ENCODE measurements at regions not wholly inside any gene's neighbourhood (a gene's known extent, or its start where the extent isn't known, plus 50 kb on each side); places are given as distances from the start of the nearest gene placed in this dataset.

GRCh38 chr15:58313810-58314592 lies 117.8 kb upstream of the LIPC start:
- intact Hi-C loops (cut with micrococcal nuclease) = no loop called here
- Histone ChIP-seq H3K27me3 (ENCODE audit: insufficient read depth, low read length) (no peaks in the 10 kb centered on the region), H4K20me1 (ENCODE audit: insufficient read depth) (no peaks in the 10 kb centered on the region), H3K36me3 (ENCODE audit: control insufficient read depth in 1 of 2, insufficient read depth in 2 of 2, low read length in 2 of 2) (no peaks in the 10 kb centered on the region), H3K79me2 (ENCODE audit: insufficient read depth, low read length) (no peaks in the 10 kb centered on the region), H3K9me2 (ENCODE audit: insufficient read depth) (no peaks in the 10 kb centered on the region), H3K4me3 (replicated peaks in 1 of 2; ENCODE audit: low read depth in 1 of 2, low read length in 2 of 2) (no peak overlapping the region), H3K4me2 (ENCODE audit: low read length) (no peak overlapping the region), H3K27ac (ENCODE audit: low read depth, low read length) (no peak overlapping the region), H3K4me1 (ENCODE audit: control insufficient read depth in 1 of 2, insufficient read depth in 2 of 2, low read length in 2 of 2) (no peaks in the 10 kb centered on the region), H3K9me3 (ENCODE audit: control insufficient read depth in 1 of 2, insufficient read depth in 1 of 2, low read depth in 1 of 2, low read length in 2 of 2) (no peaks in the 10 kb centered on the region), H3K9ac (ENCODE audit: low read length) (no peak overlapping the region), H2AFZ (ENCODE audit: low read depth, low read length, poor library complexity, severe bottlenecking) (no peak overlapping the region)
- no peak for ATAC-seq
- DNase-seq (ENCODE audit: low read depth, low spot score) = no peak
- TF ChIP-seq POLR2A (IDR thresholded peaks at IDR 0.05; ENCODE audit: borderline replicate concordance, extremely low read depth, insufficient read depth, insufficient read length) = no peak
- no peak for TF ChIP-seq CBX3 (IDR thresholded peaks at IDR 0.05; ENCODE audit: low read depth)
- TF ChIP-seq SP1 (IDR thresholded peaks at IDR 0.05; ENCODE audit: low read depth) = no peak
- no peak for TF ChIP-seq ZFX (IDR thresholded peaks at IDR 0.05)
- no peak for TF ChIP-seq FOSL1 (IDR thresholded peaks at IDR 0.05; ENCODE audit: low read depth)
- no peak for TF ChIP-seq EZH2phosphoT487 (IDR thresholded peaks at IDR 0.05; ENCODE audit: borderline replicate concordance)
- TF ChIP-seq RAD21 (IDR thresholded peaks at IDR 0.05; ENCODE audit: low read depth) = no peak
- TF ChIP-seq SRF (IDR thresholded peaks at IDR 0.05; ENCODE audit: low read depth) = no peak
- CTCF ChIA-PET = no interaction called here
- POLR2A ChIA-PET = no interaction called here
- RAD21 ChIA-PET (ENCODE audit: low non-redundant PET in 1 of 2, low total read pairs in 2 of 2, uncharacterized antibody in 2 of 2, unreplicated experiment in 2 of 2) = no interaction called here
- no TSS peak for BruUV-seq (replicated peaks)

GRCh38 chr15:58314593-58315216 lies 117.1 kb upstream of the LIPC start:
- no TSS peak for BruUV-seq (replicated peaks)
- no peak for DNase-seq (ENCODE audit: low read depth, low spot score)
- Histone ChIP-seq H3K9me2 (ENCODE audit: insufficient read depth) (no peaks in the 10 kb centered on the region), H3K4me2 (ENCODE audit: low read length) (no peak overlapping the region), H3K27me3 (ENCODE audit: insufficient read depth, low read length) (no peaks in the 10 kb centered on the region), H3K4me3 (replicated peaks in 1 of 2; ENCODE audit: low read depth in 1 of 2, low read length in 2 of 2) (no peak overlapping the region), H3K9me3 (ENCODE audit: control insufficient read depth in 1 of 2, insufficient read depth in 1 of 2, low read depth in 1 of 2, low read length in 2 of 2) (no peaks in the 10 kb centered on the region), H3K9ac (ENCODE audit: low read length) (no peak overlapping the region), H3K27ac (ENCODE audit: low read depth, low read length) (no peak overlapping the region), H3K36me3 (ENCODE audit: control insufficient read depth in 1 of 2, insufficient read depth in 2 of 2, low read length in 2 of 2) (no peaks in the 10 kb centered on the region), H3K79me2 (ENCODE audit: insufficient read depth, low read length) (no peaks in the 10 kb centered on the region), H2AFZ (ENCODE audit: low read depth, low read length, poor library complexity, severe bottlenecking) (no peak overlapping the region), H4K20me1 (ENCODE audit: insufficient read depth) (no peaks in the 10 kb centered on the region), H3K4me1 (ENCODE audit: control insufficient read depth in 1 of 2, insufficient read depth in 2 of 2, low read length in 2 of 2) (no peaks in the 10 kb centered on the region)
- intact Hi-C loops (cut with micrococcal nuclease) = no loop called here
- ChIA-PET RAD21 (ENCODE audit: low non-redundant PET in 1 of 2, low total read pairs in 2 of 2, uncharacterized antibody in 2 of 2, unreplicated experiment in 2 of 2) (no interaction called here), CTCF (no interaction called here), POLR2A (no interaction called here)
- ATAC-seq = no peak
- TF ChIP-seq EGR1 (IDR thresholded peaks at IDR 0.05; ENCODE audit: low read depth) (no peak), JUND (IDR thresholded peaks at IDR 0.05) (no peak), TCF7L2 (IDR thresholded peaks at IDR 0.05; ENCODE audit: borderline replicate concordance, extremely low read depth, insufficient read depth, insufficient read length) (no peak)

Measured in HCT116 (cell line).